ENCODE measurements at regions not wholly inside any gene's neighbourhood (a gene's known extent, or its start where the extent isn't known, plus 50 kb on each side); places are given as distances from the start of the nearest gene placed in this dataset.
"Not testable (repeated sequence)": the region's sequence is repeated elsewhere in the genome, so short reads cannot be mapped to it uniquely, and the experiment has no call there.

- 63% methylated on average over 1 of the region's 1 CpG for WGBS
- no peak for DNase-seq (ENCODE audit: low spot score in 2 of 2)
- no peak overlapping the region for H3K27ac ChIP-seq
- H3K36me3 ChIP-seq: no peaks in the 10 kb centered on the region
- no peaks in the 10 kb centered on the region for H3K9me3 ChIP-seq
- TF ChIP-seq POLR2AphosphoS5 (IDR thresholded peaks at IDR 0.05) (no peak), CTCF (IDR thresholded peaks at IDR 0.05) (no peak), EP300 (IDR thresholded peaks at IDR 0.05) (no peak)
- H3K27me3 ChIP-seq: no peaks in the 10 kb centered on the region
- no peak overlapping the region for H3K4me3 ChIP-seq
- no peaks in the 10 kb centered on the region for H3K4me1 ChIP-seq
Observed at GRCh38 chr18:62460851-62461300, 61.9 kb upstream of the ZCCHC2 start.

- no peak for DNase-seq (ENCODE audit: low spot score in 2 of 2)
- H3K36me3 ChIP-seq: no peaks in the 10 kb centered on the region
- TF ChIP-seq POLR2AphosphoS5 (IDR thresholded peaks at IDR 0.05): no peak
- no peak for TF ChIP-seq POLR2A (IDR thresholded peaks at IDR 0.05)
- no peak for TF ChIP-seq EP300 (IDR thresholded peaks at IDR 0.05)
- no peak for TF ChIP-seq CTCF (IDR thresholded peaks at IDR 0.05)
- no peaks in the 10 kb centered on the region for H3K9me3 ChIP-seq
- no peaks in the 10 kb centered on the region for H3K27me3 ChIP-seq
- H3K4me3 ChIP-seq: no peak overlapping the region
- no peak overlapping the region for H3K27ac ChIP-seq
- no peaks in the 10 kb centered on the region for H3K4me1 ChIP-seq
- WGBS: 92% methylated on average over 1 of the region's 1 CpG
Observed at GRCh38 chr18:62461591-62461990, 61.2 kb upstream of the ZCCHC2 start.

DNA sequence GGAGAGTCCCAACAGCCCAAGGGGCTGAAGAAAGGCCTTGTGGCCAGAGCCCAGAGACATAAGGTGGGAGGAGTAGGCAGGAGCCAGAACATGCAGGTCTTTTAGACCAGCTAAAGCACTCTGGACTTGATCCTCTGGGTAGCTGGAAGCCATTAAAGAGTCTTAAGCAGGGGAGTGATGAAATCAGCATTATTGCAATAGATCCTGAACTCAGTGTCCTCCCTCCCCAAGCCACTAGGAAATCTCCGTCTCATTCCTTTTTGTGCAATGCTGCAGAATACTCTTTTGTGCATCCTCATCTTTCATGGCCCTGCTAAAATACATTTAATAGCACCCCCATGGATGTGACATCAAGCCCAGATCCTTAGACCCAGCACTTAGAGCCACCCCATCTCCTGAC, 58.6 kb upstream of the ZCCHC2 start:
- DNase-seq (ENCODE audit: low spot score in 2 of 2): no peak

GRCh38 chr18:62469131-62469530, 53.7 kb upstream of the ZCCHC2 start:
- H3K4me1 ChIP-seq; H3K4me3 ChIP-seq; DNase-seq (ENCODE audit: low spot score in 2 of 2); H3K9me3 ChIP-seq; H3K27ac ChIP-seq; H3K36me3 ChIP-seq; H3K27me3 ChIP-seq: not testable (repeated sequence)
- WGBS: 90% methylated on average over 5 of the region's 5 CpGs

More for the DNA sequence above, 58.6 kb upstream of the ZCCHC2 start:
- Histone ChIP-seq H3K27ac (no peak overlapping the region), H3K27me3 (no peaks in the 10 kb centered on the region), H3K9me3 (no peaks in the 10 kb centered on the region), H3K4me1 (no peaks in the 10 kb centered on the region), H3K4me3 (no peak overlapping the region), H3K36me3 (no peaks in the 10 kb centered on the region)
- 100% methylated on average over 1 of the region's 1 CpG for WGBS
- no peak for TF ChIP-seq CTCF (IDR thresholded peaks at IDR 0.05)
- TF ChIP-seq POLR2AphosphoS5 (IDR thresholded peaks at IDR 0.05): no peak
- no peak for TF ChIP-seq POLR2A (IDR thresholded peaks at IDR 0.05)
- TF ChIP-seq EP300 (IDR thresholded peaks at IDR 0.05): no peak
